ENCODE measurements at regions not wholly inside any gene's neighbourhood (a gene's known extent, or its start where the extent isn't known, plus 50 kb on each side); places are given as distances from the start of the nearest gene placed in this dataset.

GRCh38 chr2:30095402-30095801, 51.4 kb upstream of the YPEL5 start:
- TF ChIP-seq CTCF (IDR thresholded peaks at IDR 0.05; ENCODE audit: low read depth, low read length, poor library complexity, severe bottlenecking) (no peak), EZH2phosphoT487 (IDR thresholded peaks at IDR 0.05; ENCODE audit: borderline replicate concordance, low read length) (no peak)

All from DOHH2 (cell line).